ENCODE measurements at regions not wholly inside any gene's neighbourhood (a gene's known extent, or its start where the extent isn't known, plus 50 kb on each side); places are given as distances from the start of the nearest gene placed in this dataset.

- no peak for TF ChIP-seq TAF1 (IDR thresholded peaks at IDR 0.05; ENCODE audit: borderline replicate concordance, insufficient read depth, low read length)
- TF ChIP-seq FOXP2 (optimal IDR thresholded peaks at IDR 0.05; ENCODE audit: borderline replicate concordance, extremely low read depth, extremely low read length, insufficient read depth): no peak
- TF ChIP-seq POLR2AphosphoS5 (IDR thresholded peaks at IDR 0.05; ENCODE audit: low read depth, low read length): no peak
- no peak for TF ChIP-seq SIN3A (IDR thresholded peaks at IDR 0.05; ENCODE audit: borderline replicate concordance, insufficient read depth, low read length)
- TF ChIP-seq, protein P1, sequence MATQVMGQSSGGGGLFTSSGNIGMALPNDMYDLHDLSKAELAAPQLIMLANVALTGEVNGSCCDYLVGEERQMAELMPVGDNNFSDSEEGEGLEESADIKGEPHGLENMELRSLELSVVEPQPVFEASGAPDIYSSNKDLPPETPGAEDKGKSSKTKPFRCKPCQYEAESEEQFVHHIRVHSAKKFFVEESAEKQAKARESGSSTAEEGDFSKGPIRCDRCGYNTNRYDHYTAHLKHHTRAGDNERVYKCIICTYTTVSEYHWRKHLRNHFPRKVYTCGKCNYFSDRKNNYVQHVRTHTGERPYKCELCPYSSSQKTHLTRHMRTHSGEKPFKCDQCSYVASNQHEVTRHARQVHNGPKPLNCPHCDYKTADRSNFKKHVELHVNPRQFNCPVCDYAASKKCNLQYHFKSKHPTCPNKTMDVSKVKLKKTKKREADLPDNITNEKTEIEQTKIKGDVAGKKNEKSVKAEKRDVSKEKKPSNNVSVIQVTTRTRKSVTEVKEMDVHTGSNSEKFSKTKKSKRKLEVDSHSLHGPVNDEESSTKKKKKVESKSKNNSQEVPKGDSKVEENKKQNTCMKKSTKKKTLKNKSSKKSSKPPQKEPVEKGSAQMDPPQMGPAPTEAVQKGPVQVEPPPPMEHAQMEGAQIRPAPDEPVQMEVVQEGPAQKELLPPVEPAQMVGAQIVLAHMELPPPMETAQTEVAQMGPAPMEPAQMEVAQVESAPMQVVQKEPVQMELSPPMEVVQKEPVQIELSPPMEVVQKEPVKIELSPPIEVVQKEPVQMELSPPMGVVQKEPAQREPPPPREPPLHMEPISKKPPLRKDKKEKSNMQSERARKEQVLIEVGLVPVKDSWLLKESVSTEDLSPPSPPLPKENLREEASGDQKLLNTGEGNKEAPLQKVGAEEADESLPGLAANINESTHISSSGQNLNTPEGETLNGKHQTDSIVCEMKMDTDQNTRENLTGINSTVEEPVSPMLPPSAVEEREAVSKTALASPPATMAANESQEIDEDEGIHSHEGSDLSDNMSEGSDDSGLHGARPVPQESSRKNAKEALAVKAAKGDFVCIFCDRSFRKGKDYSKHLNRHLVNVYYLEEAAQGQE (IDR thresholded peaks at IDR 0.05; ENCODE audit: insufficient read depth in 1 of 2, low read depth in 2 of 2, low read length in 2 of 2): no peak
Observed at GRCh38 chr4:11736978-11737377, 308.3 kb upstream of the HS3ST1 start.

DNA sequence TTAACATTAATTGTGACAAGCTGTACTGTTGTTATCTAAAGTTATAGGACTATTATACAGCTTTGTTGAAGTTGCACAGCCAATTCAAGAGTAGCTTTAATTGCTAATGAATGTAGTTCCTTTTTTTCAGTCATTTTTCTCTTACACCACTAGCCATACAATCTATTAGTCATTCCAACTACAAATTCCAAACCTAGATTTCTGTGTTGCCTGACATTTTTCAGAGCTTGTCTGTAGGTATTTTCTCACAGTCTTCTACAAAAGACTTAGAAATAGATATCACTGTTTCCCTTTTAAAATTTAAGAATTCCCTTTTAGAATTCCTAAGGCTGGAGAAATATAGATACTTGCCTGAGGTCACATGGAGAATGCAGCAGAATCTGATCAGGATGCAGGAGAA, 307.0 kb upstream of the HS3ST1 start:
- TF ChIP-seq, protein P1 (IDR thresholded peaks at IDR 0.05; ENCODE audit: insufficient read depth in 1 of 2, low read depth in 2 of 2, low read length in 2 of 2): no peak
- TF ChIP-seq TAF1 (IDR thresholded peaks at IDR 0.05; ENCODE audit: borderline replicate concordance, insufficient read depth, low read length) (no peak), SIN3A (IDR thresholded peaks at IDR 0.05; ENCODE audit: borderline replicate concordance, insufficient read depth, low read length) (no peak), FOXP2 (optimal IDR thresholded peaks at IDR 0.05; ENCODE audit: borderline replicate concordance, extremely low read depth, extremely low read length, insufficient read depth) (no peak), POLR2AphosphoS5 (IDR thresholded peaks at IDR 0.05; ENCODE audit: low read depth, low read length) (no peak)

DNA sequence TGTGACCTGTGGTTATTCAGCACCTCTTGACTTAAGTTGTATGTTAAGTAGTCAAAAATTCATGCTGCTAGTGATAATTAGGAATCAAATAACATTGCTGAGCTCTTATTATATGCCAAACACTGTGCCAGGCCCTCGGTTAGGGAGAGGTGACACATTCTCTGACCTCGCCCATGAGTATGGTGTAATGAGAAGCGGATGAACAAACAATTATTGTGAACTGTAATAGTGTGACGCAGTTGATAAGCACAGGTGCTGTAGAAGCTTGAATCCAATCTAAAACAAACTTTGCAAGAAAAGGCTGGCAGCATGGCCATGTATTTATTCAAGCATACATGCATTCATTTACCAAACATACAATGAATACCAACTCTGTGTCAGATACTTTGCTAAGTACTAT, 303.5 kb upstream of the HS3ST1 start:
- TF ChIP-seq FOXP2 (optimal IDR thresholded peaks at IDR 0.05; ENCODE audit: borderline replicate concordance, extremely low read depth, extremely low read length, insufficient read depth) (no peak), SIN3A (IDR thresholded peaks at IDR 0.05; ENCODE audit: borderline replicate concordance, insufficient read depth, low read length) (no peak), POLR2AphosphoS5 (IDR thresholded peaks at IDR 0.05; ENCODE audit: low read depth, low read length) (no peak), TAF1 (IDR thresholded peaks at IDR 0.05; ENCODE audit: borderline replicate concordance, insufficient read depth, low read length) (no peak)
- TF ChIP-seq, protein P1 (IDR thresholded peaks at IDR 0.05; ENCODE audit: insufficient read depth in 1 of 2, low read depth in 2 of 2, low read length in 2 of 2): no peak

DNA sequence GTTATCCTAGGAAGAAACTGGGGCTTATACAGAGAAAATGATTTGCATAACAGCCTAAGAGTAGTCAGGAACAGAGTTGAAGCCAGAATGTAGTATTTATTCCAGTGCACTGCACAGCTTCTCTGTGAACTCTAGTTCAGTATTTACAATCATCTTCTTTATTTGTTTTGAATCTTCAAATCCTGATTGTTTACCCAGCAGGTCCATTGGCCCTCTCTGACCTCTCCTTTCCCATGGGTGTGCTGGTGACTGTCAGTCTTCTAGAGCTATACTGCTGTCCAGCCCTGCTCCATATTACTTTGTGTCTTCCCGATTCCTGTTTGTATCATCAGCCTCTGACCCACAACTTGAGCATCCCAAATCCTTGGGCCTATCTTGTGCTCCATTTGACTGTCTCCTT, 301.9 kb upstream of the HS3ST1 start:
- TF ChIP-seq POLR2AphosphoS5 (IDR thresholded peaks at IDR 0.05; ENCODE audit: low read depth, low read length) (no peak), TAF1 (IDR thresholded peaks at IDR 0.05; ENCODE audit: borderline replicate concordance, insufficient read depth, low read length) (no peak), SIN3A (IDR thresholded peaks at IDR 0.05; ENCODE audit: borderline replicate concordance, insufficient read depth, low read length) (no peak), FOXP2 (optimal IDR thresholded peaks at IDR 0.05; ENCODE audit: borderline replicate concordance, extremely low read depth, extremely low read length, insufficient read depth) (no peak)
- TF ChIP-seq, protein P1 (IDR thresholded peaks at IDR 0.05; ENCODE audit: insufficient read depth in 1 of 2, low read depth in 2 of 2, low read length in 2 of 2): no peak

GRCh38 chr4:11729548-11729947, 300.9 kb upstream of the HS3ST1 start:
- TF ChIP-seq, protein P1 (IDR thresholded peaks at IDR 0.05; ENCODE audit: insufficient read depth in 1 of 2, low read depth in 2 of 2, low read length in 2 of 2): no peak
- TF ChIP-seq POLR2AphosphoS5 (IDR thresholded peaks at IDR 0.05; ENCODE audit: low read depth, low read length) (no peak), SIN3A (IDR thresholded peaks at IDR 0.05; ENCODE audit: borderline replicate concordance, insufficient read depth, low read length) (no peak), FOXP2 (optimal IDR thresholded peaks at IDR 0.05; ENCODE audit: borderline replicate concordance, extremely low read depth, extremely low read length, insufficient read depth) (no peak), TAF1 (IDR thresholded peaks at IDR 0.05; ENCODE audit: borderline replicate concordance, insufficient read depth, low read length) (no peak)
